Motor neuron (in vitro differentiated cells): ENCODE measurements at regions not wholly inside any gene's neighbourhood (a gene's known extent, or its start where the extent isn't known, plus 50 kb on each side); places are given as distances from the start of the nearest gene placed in this dataset.

Source experiments
- ATAC-seq, 8 experiments: fragments of 200-7000 bp; cut with Tn5 transposase; replicated peaks in 6 of 8; 2 replicates each; pipeline ENCODE4 v1.8.0; 2021; ENCODE audit warnings: mild to moderate bottlenecking in 8 of 8, moderate library complexity in 8 of 8
- H3K27ac ChIP-seq, 2 donors: fragments of 250-450 bp; sonication (Bioruptor Pico); 2 replicates each; pipeline ENCODE4 v1.9.0; 2021; ENCODE audit warnings: antibody characterized with exemption in 2 of 2, mild to moderate bottlenecking in 2 of 2, moderate library complexity in 1 of 2
- H3K4me1 ChIP-seq, 2 donors: fragments of 250-450 bp; sonication (Bioruptor Pico); replicated peaks in 1 of 2; 2 replicates each; pipeline ENCODE4 v1.6.1; 2021; ENCODE audit warnings: antibody characterized with exemption in 2 of 2, mild to moderate bottlenecking in 2 of 2, moderate library complexity in 1 of 2
- H3K4me3 ChIP-seq, 5 donors: fragments of 250-450 bp; sonication (Bioruptor Pico); 2 replicates each; pipeline ENCODE4 v1.9.0; 2021; ENCODE audit warnings: antibody characterized with exemption in 5 of 5, mild to moderate bottlenecking in 5 of 5, moderate library complexity in 4 of 5
- WGBS, 10 experiments: fragments of 450-650 bp; shearing (Covaris generic); methylation state at CpG; one replicate each; pipeline ENCODE4 v1.0.0; 2022; 5-methylcytosine and 5-hydroxymethylcytosine counted together
- in situ Hi-C, 9 experiments: fragments of 400-800 bp; cut with MboI; loops; one replicate each; pipeline ENCODE4 v1.15.0; 2021; ENCODE audit warnings: low sequenced_read_pairs in 9 of 9, low pct_unique_long_range_greater_than_20kb in 2 of 9; ENCODE audit not compliant: unreplicated experiment in 9 of 9

DNA sequence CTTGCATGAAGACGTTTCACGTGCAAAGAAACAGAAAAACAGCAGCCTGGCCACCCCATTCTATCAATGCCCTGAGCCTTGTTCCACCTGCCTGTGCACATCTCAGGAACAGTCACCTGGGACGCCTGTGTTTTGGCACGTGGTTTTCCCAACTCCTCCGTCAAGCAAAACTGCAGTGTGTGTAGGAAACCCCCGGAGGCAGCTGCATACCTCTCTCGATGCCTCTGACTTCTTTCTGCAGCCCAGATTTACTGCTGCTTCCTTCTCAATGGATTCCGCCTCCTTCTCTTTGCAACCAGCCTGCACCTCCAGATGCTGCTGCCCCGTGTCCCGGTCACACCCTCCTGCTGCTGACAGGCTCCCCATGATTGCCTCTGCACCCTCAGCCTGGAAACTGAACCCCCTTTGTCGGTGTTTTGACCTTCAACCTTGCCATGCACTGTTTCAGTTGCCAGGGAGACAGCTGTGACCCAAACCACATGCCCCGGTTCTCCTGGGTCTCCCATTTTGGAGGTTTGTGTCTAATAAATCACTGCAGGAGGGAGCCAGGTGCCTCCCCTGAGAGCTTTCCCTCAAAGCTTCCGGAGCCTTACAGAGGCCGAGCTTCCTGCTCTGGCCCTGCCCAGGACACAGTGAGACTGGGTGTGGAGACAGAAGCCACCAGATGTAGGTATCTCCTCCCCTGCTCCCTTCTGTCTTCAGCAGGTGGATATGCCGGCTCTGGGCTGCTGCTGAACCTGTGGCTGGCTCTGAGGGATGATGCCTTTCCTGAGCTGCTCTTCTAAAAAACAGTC, 395.5 kb upstream of the IRX1 start:
- ATAC-seq = peak in 2 of 8 experiments; percentile 18 to 23
- in situ Hi-C loops = no loop called here
- H3K4me1 ChIP-seq = peaks cover 0 to 31% of the 10 kb centered on the region in 2 donors
- no peak overlapping the region for H3K4me3 ChIP-seq
- WGBS, 10 experiments = 0 to 45% (median 17%) methylated on average over 1 to 8 of the region's 15 CpGs; no CpG with 5 or more reads in 4 of the 10 experiments
- no peak overlapping the region for H3K27ac ChIP-seq

DNA sequence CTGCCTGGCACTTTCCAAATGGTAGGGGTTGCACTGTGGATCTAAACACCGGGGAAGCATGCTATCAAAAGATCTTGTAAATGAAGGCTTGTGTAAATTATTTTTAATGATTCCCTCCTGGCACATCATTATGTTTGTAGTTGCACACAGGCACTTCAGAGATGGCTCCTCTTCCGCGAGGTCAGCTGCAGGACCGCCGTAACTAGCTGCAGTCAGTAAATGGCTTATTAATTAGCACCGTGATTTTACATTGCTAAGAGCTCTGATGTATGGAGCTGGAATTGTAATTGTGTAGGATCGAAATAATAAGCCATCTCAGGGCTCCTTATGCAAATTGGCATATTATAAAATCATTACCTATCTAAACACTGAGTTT, 397.6 kb upstream of the IRX1 start:
- in situ Hi-C loops = no loop called here
- WGBS, 10 experiments = 0 to 65% (median 5%) methylated on average over 1 to 7 of the region's 7 CpGs; no CpG with 5 or more reads in 2 of the 10 experiments
- H3K27ac ChIP-seq = peak overlapping the region in 1 of 2 donors; percentile 8
- H3K4me3 ChIP-seq = peak overlapping the region in 4 of 5 donors; percentile 13 to 32 (median 17)
- ATAC-seq = peak in 5 of 8 experiments; percentile 34 to 68 (median 48)
- H3K4me1 ChIP-seq = peaks cover 0 to 31% of the 10 kb centered on the region in 2 donors

DNA sequence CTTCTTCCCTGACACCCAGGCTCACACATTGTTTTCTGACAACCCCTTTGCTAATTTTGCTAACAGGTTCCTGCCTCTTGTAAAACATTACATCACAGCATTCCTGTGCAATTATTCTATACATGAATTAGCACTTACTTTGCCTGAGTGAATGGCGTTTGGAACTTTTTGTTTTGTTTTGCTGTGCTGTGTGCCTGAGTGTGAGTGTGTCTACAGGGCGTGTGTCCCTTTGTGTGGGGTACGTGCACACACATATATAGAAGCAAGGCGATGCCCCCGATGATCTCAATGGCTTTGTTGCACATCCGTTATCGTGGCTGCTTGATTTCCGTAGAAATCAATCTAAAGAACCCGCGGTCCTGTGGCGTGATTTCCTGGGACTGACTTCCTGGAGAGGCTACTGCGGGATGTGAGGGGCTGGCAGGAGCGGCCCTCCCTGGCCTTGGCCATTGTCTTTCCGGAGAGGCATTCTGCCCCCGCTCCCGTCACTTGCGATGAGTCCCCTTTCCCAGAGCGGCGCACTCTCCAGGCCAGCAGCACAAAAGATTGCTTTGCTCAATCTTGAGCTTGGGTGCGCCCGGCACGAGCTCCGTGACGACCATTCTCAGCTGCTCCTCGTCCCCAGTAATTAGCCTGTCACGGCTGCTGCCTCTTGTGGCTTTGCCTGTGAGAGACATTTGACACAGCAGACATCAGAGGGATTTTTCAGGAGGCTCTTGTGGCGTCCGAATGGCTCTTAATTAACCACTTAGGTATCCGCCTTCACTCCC, 398.1 kb upstream of the IRX1 start:
- peak overlapping the region in 1 of 2 donors; percentile 8 for H3K27ac ChIP-seq
- 0 to 17% (median 3%) methylated on average over 2 to 13 of the region's 29 CpGs; no CpG with 5 or more reads in 4 of the 10 experiments for WGBS, 10 experiments
- ATAC-seq = peak in 7 of 8 experiments; percentile 18 to 95 (median 92)

DNA sequence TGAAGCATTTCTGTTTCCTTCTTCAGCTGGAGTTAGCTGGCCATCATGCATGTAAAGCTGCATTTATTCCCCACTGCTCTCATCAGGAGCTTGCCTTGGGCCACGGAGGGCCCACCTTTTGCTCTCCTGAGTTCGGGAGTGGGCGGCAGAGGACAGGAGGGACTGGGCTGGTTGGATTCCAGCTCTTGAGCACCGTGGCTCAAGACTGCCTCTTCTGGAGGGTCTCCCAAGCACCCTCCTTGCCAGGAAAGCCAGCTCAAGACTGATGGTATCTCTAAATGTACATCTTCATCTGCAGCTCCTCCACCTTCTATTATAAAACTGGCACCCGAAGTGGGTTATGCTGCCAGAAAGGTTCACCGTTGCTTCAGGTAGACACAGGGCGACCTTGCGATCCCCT, 399.6 kb upstream of the IRX1 start:
- no peak overlapping the region for H3K4me3 ChIP-seq
- in situ Hi-C loops = no loop called here
- H3K27ac ChIP-seq = no peak overlapping the region
- 0 to 100% (median 58%) methylated on average over 1 to 5 of the region's 8 CpGs; no CpG with 5 or more reads in 4 of the 10 experiments for WGBS, 10 experiments
- peaks cover 0 to 31% of the 10 kb centered on the region in 2 donors for H3K4me1 ChIP-seq
- no peak for ATAC-seq

More for the DNA sequence above, 398.1 kb upstream of the IRX1 start:
- Histone ChIP-seq H3K4me1 (peaks cover 0 to 31% of the 10 kb centered on the region in 2 donors), H3K4me3 (peak overlapping the region in 4 of 5 donors; percentile 13 to 32 (median 17))
- in situ Hi-C loops = no loop called here

DNA sequence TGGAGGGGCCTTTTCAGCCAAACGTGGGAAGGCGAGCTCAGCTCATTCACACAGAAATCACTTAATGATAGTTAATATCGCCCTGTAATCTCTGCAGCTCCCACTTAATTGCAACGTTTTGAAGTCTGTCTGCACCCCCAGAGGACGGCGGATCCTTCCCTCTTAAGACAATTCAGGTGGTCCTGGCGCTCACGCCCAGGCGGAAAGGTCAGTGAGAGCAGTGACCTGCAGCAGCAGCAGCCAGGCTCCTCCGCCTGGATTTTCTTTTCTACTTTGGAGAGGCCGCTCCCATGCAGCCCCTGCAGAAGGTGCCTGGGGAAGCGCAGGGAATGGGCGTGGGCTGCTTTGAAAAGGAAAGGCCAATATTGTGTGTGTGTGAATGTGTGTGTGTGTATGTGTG, 400.9 kb upstream of the IRX1 start:
- WGBS, 10 experiments = 0 to 73% (median 47%) methylated on average over 1 to 12 of the region's 13 CpGs; no CpG with 5 or more reads in 3 of the 10 experiments

DNA sequence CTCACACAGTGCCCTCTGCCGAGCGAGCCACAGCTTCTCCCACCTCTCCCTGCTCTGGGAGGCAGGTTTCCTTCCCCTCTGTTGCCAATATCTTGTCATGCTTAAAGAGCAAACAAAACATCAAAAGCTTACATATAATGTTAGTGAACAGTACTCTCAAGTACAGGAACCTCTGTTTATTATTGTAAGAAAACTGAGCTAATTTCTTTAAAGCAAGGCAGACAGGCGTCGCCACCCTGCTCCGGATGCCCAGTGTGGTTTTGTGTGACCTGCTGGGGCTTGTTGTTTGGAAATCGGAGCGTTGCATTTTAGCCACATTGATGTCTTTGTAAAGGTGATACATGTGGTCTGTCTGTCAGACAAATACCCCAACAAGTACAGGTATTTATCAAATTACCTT, 401.4 kb upstream of the IRX1 start:
- 60 to 89% (median 70%) methylated on average over 1 to 6 of the region's 7 CpGs; no CpG with 5 or more reads in 3 of the 10 experiments for WGBS, 10 experiments
- Histone ChIP-seq H3K4me1 (peaks cover 0 to 19% of the 10 kb centered on the region in 2 donors), H3K4me3 (no peak overlapping the region), H3K27ac (no peak overlapping the region)
- in situ Hi-C loops = no loop called here
- ATAC-seq = no peak

More for the DNA sequence above, 400.9 kb upstream of the IRX1 start:
- no peak for ATAC-seq
- in situ Hi-C loops = no loop called here
- Histone ChIP-seq H3K27ac (no peak overlapping the region), H3K4me3 (no peak overlapping the region), H3K4me1 (peaks cover 0 to 23% of the 10 kb centered on the region in 2 donors)

DNA sequence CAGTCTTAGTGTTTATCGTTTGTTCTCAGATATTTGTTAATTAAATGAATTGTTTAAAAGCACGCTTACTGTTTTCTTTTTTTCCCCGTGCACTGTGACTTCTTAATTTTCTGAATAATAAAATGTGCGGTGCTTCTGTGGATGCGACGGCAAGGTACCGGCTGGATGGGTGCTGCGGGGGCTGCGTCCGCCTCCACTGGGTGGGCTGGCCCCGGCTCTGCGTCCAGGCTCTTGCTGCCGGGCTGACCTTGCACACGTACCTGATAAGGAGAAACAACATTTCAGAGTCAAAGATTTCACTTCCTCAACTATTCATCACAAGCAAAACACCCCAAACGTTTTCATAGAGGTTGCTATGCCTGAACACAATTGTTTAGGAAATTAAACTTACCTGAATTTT, 404.0 kb upstream of the IRX1 start:
- WGBS, 10 experiments = 0 to 87% (median 53%) methylated on average over 1 to 9 of the region's 15 CpGs; no CpG with 5 or more reads in 2 of the 10 experiments
- in situ Hi-C loops = no loop called here
- Histone ChIP-seq H3K4me3 (no peak overlapping the region), H3K4me1 (peaks cover 0 to 10% of the 10 kb centered on the region in 2 donors), H3K27ac (no peak overlapping the region)
- no peak for ATAC-seq

DNA sequence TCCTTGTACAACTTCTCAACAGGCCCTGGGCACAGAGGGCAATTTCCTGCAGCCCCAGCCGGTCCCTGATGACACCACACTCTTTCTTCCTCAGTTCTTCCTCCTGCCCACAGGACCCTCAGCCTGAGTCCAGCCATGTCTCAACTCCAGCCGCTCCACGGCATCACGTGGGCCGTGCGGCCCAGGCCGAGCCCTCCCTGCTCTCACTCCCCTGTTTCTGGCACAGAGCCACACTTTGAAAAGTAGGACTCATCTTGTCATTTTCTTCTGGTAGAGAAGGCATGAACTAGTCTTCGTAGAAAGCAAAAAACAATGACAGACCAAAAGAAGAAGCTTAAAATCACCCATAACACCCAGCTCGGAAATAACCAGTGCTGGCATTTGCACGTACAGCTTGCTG, 404.7 kb upstream of the IRX1 start:
- no peak overlapping the region for H3K4me3 ChIP-seq
- no peak overlapping the region for H3K27ac ChIP-seq
- 46 to 100% (median 60%) methylated on average over 1 to 8 of the region's 10 CpGs; no CpG with 5 or more reads in 3 of the 10 experiments for WGBS, 10 experiments
- in situ Hi-C loops = no loop called here
- H3K4me1 ChIP-seq = peaks cover 0 to 16% of the 10 kb centered on the region in 2 donors
- ATAC-seq = no peak

DNA sequence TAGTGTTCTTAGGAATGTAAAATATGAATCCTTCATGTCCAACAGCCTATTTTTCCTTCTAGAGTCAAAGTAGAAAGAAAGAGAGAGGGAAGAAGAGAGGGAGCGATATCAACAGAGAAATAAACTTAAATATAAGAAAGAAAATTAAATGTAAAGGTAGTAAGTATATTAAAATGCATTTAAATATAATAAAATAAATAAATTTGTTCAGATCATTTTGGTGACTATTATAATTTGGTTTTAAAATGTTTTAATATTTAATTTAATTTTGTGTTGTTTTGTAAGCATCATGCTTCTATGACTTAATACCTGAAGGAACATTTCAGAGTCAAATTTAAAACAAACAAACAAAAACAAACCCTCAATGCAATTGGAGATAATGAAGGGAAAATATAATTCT, 405.2 kb upstream of the IRX1 start:
- no peak overlapping the region for H3K4me3 ChIP-seq
- in situ Hi-C loops = no loop called here
- WGBS, 10 experiments = 0 to 88% (median 22%) methylated on average over 1 of the region's 1 CpG; no CpG with 5 or more reads in 1 of the 10 experiments
- ATAC-seq = no peak
- H3K27ac ChIP-seq = no peak overlapping the region
- H3K4me1 ChIP-seq = peaks cover 0 to 21% of the 10 kb centered on the region in 2 donors

DNA sequence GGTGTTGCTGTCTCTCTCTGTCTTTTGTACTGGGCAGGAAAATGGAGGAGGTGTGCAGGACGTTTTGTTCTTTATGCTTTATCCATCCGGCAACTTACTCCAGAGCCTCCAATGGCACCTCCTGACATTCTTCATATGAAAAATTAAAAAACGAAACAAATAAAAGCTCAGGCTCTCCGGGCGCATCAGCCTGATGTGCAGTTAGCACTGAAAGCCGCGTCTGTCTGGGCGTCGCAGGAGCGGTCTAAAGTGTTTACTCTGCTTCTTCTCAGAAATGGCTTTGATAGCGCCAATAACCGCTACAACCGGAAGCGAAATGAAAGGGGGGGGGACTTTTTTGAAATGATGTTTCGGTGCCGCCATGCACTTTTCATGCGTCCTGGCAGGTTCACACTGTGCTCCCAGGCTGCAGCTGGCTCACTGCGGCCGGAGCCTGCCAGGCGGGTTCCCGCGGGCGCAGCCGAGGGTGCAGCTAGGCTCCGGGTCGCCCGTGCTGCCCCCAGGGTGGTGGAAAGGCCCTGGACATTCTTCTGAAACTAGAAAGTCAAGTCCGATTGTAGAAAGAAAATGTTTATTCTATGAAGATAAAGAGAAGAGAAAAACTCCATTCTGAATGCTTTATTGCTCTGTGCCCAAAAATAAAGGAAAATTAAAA, 407.7 kb upstream of the IRX1 start:
- Histone ChIP-seq H3K27ac (no peak overlapping the region), H3K4me3 (no peak overlapping the region), H3K4me1 (peaks cover 0 to 21% of the 10 kb centered on the region in 2 donors)
- 42 to 93% (median 80%) methylated on average over 3 to 24 of the region's 28 CpGs for WGBS, 10 experiments
- in situ Hi-C loops = no loop called here
- ATAC-seq = no peak

DNA sequence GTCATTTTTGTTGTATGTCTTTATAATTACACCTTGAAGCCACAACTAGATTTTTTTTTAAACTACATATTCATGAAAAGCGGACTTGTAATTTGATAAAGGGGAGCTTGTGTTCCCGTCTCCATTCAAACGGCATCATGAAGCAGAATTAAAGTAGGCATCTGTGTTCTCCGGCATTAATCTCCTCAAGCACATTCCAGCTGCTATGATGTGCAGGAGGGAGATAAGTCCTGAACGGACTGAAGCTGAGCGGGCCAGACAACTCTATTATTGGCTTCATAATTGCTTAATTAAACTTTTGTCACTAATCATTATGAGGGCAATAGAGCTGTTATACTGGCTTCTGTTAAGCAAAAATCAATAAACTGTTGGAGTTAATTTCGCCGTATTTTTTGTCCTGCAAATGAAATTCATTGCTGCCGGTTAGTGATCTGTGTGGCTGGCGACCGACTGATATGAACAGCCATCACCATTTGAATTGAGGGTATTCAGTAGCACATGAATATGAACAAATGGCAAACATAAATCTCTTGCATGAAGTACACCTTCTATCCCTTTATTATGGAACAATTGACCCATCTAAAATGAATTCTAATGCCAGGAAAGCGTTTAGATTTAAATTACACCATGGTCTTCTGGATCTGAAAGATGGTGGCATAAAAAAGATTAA, 408.8 kb upstream of the IRX1 start:
- peaks cover 0 to 29% of the 10 kb centered on the region in 2 donors for H3K4me1 ChIP-seq
- H3K4me3 ChIP-seq = no peak overlapping the region
- in situ Hi-C loops = no loop called here
- WGBS, 10 experiments = 0 to 56% (median 17%) methylated on average over 1 to 12 of the region's 12 CpGs
- peak in 5 of 8 experiments; percentile 59 to 72 (median 65) for ATAC-seq
- no peak overlapping the region for H3K27ac ChIP-seq

DNA sequence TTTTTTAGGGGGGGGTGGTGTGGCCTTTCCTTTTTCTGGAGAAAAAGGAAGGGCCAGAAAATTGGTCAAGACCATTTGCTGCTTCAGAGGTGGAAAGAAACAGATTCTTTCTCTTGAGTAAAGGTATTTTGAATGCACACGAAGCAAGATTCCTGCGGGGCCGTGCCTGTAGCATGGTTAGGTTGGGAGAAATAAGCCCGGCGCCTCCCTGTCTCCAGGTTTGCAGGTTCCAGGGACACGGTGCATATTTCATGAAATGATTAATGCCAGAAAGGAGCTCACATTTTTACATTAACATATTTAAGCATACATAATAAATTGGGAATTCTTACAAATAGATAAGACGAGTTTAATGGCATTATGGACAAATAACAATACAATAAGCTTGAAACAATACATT, 409.5 kb upstream of the IRX1 start:
- no peak for ATAC-seq
- Histone ChIP-seq H3K4me3 (no peak overlapping the region), H3K4me1 (peaks cover 0 to 36% of the 10 kb centered on the region in 2 donors), H3K27ac (no peak overlapping the region)
- WGBS, 10 experiments = 42 to 59% (median 48%) methylated on average over 1 to 7 of the region's 7 CpGs; no CpG with 5 or more reads in 1 of the 10 experiments
- in situ Hi-C loops = no loop called here
